ENCODE measurements at regions not wholly inside any gene's neighbourhood (a gene's known extent, or its start where the extent isn't known, plus 50 kb on each side); places are given as distances from the start of the nearest gene placed in this dataset.

- TF ChIP-seq CTCF (IDR thresholded peaks at IDR 0.05) (no peak), POLR2A (IDR thresholded peaks at IDR 0.05) (no peak)
Observed at GRCh38 chrX:116757491-116757890, 294.7 kb upstream of the CT83 start.

Data from adrenal gland (tissue), 5 donors.